HepG2 (cell line): ENCODE measurements at regions not wholly inside any gene's neighbourhood (a gene's known extent, or its start where the extent isn't known, plus 50 kb on each side); places are given as distances from the start of the nearest gene placed in this dataset.
A peak's percentile ranks its signal among the peaks of the same experiment; 100 is the strongest.

Experiments used
- ATAC-seq: fragments of 200-7000 bp; cut with Tn5 transposase; 3 replicates; pipeline ENCODE4 v1.9.1; 2020; ENCODE audit warnings: mild to moderate bottlenecking, moderate library complexity
- BruUV-seq: library from RNA; stranded (reverse); fragments of 400-500 nt; replicated peaks from 2 replicates; lab custom pipeline; 2021; lab: Mats Ljungman, UMichigan
- CTCF ChIA-PET: fragments of 300-600 bp; formaldehyde crosslinking; extraction: SDS; loops from one replicate; lab custom pipeline; 2021; ENCODE audit warnings: low total read pairs, inconsistent platforms, low intra/inter-chr PET ratio; lab: Yijun Ruan, JAX
- POLR2A ChIA-PET: fragments of 350-600 bp; sonication (Branson Sonifier 250); formaldehyde crosslinking; loops from one replicate; lab custom pipeline; 2020; ENCODE audit warnings: antibody characterized with exemption, inconsistent platforms; lab: Yijun Ruan, JAX
- DNase-seq: peaks from one replicate; pipeline ENCODE4 v3.0.0-alpha.2; 2015; ENCODE audit warnings: low spot score
- FAIRE-seq: peaks from 3 replicates; lab custom pipeline; 2011; peaks lifted over from hg19 to GRCh38; lab: Jason Lieb, UNC
- H2AFZ ChIP-seq: one replicate; pipeline ENCODE4 v1.6.1; 2011; ENCODE audit warnings: low read length, inconsistent platforms
- H3K27ac ChIP-seq: fragments of 300-600 bp; 3 replicates; pipeline ENCODE4 v1.8.0; 2011; ENCODE audit warnings: mixed run types, mild to moderate bottlenecking, mixed read lengths, low read length, inconsistent platforms; ENCODE audit not compliant: insufficient read depth; ENCODE audit errors: extremely low read length
- H3K27me3 ChIP-seq, 2 experiments: fragments of 200-600 bp in 1 of 2; 2 replicates in 1 of 2; 3 replicates in 1 of 2; pipeline versions ENCODE4 v1.6.0 to v1.8.0; 2011; ENCODE audit warnings: low read length in 2 of 2, mild to moderate bottlenecking in 2 of 2, moderate library complexity in 2 of 2, inconsistent platforms in 1 of 2; ENCODE audit not compliant: insufficient read depth in 2 of 2, control insufficient read depth in 1 of 2
- H3K36me3 ChIP-seq, 2 experiments: fragments of 200-600 bp in 1 of 2; replicated peaks in 1 of 2; 2 replicates in 1 of 2; 3 replicates in 1 of 2; pipeline versions ENCODE4 v1.5.1 to v1.8.0; 2011; ENCODE audit warnings: low read length in 2 of 2, inconsistent platforms in 1 of 2; ENCODE audit not compliant: insufficient read depth in 2 of 2, control insufficient read depth in 1 of 2
- H3K4me1 ChIP-seq: 2 replicates; pipeline ENCODE4 v1.5.1; 2012; ENCODE audit warnings: low read length, inconsistent platforms; ENCODE audit not compliant: insufficient read depth
- H3K4me2 ChIP-seq: 2 replicates; pipeline ENCODE4 v1.6.0; 2011; ENCODE audit warnings: low read depth, low read length, inconsistent platforms
- H3K4me3 ChIP-seq, 3 experiments: fragments of 200-600 bp in 1 of 3; sonication (generic), shearing (Covaris generic) in 1 of 3; replicated peaks in 1 of 3; 2 replicates each; pipeline ENCODE4 v1.5.1; 2011 to 2016; ENCODE audit warnings: low read length in 3 of 3, inconsistent platforms in 2 of 3, low read depth in 2 of 3, mild to moderate bottlenecking in 2 of 3, control low read depth in 1 of 3, mixed read lengths in 1 of 3; ENCODE audit not compliant: insufficient read depth in 1 of 3
- H3K79me2 ChIP-seq: one replicate; pipeline ENCODE4 v1.6.1; 2011; ENCODE audit warnings: low read length, inconsistent platforms; ENCODE audit not compliant: insufficient read depth
- H3K9ac ChIP-seq: 2 replicates; pipeline ENCODE4 v1.6.0; 2011; ENCODE audit warnings: mild to moderate bottlenecking, low read depth, low read length, inconsistent platforms; ENCODE audit not compliant: insufficient read depth
- H3K9me3 ChIP-seq: 2 replicates; pipeline ENCODE4 v1.5.1; 2012; ENCODE audit warnings: mild to moderate bottlenecking, low read length
- H4K20me1 ChIP-seq: 2 replicates; pipeline ENCODE4 v1.6.0; 2011; ENCODE audit warnings: inconsistent platforms, mild to moderate bottlenecking, low read length, moderate library complexity; ENCODE audit not compliant: insufficient read depth
- NR2F1 ChIP-seq, 2 experiments: fragments of 450-650 bp in 1 of 2; formaldehyde crosslinking in 1 of 2; IDR thresholded peaks; 2 replicates each; pipeline versions ENCODE4 v1.5.0 to v1.6.1; 2016 to 2020; ENCODE audit warnings: mild to moderate bottlenecking in 1 of 2, missing compliant biosample characterization in 1 of 2, missing genetic modification reagents in 1 of 2, moderate library complexity in 1 of 2
- NR2F6 ChIP-seq, 2 experiments: IDR thresholded peaks; 2 replicates each; pipeline ENCODE4 v1.6.1; 2016; ENCODE audit warnings: antibody characterized with exemption in 1 of 2, mild to moderate bottlenecking in 1 of 2
- RAD21 ChIP-seq: fragments of 450-650 bp; formaldehyde crosslinking; IDR thresholded peaks from 2 replicates; pipeline ENCODE4 v1.5.0; 2020; ENCODE audit warnings: mild to moderate bottlenecking
- SMC3 ChIP-seq: IDR thresholded peaks from 2 replicates; pipeline ENCODE4 v1.6.1; 2011; ENCODE audit warnings: low read length, improper control_type of control experiment
- STAG1 ChIP-seq: sonication (generic); formaldehyde crosslinking; IDR thresholded peaks from 2 replicates; pipeline ENCODE4 v1.4.0; 2020; ENCODE audit warnings: missing genetic modification reagents
- ZKSCAN5 ChIP-seq: sonication (generic); formaldehyde crosslinking; IDR thresholded peaks from 2 replicates; pipeline ENCODE4 v1.5.1; 2020; ENCODE audit warnings: mild to moderate bottlenecking, missing genetic modification reagents
- ZNF577 ChIP-seq: sonication (generic); formaldehyde crosslinking; IDR thresholded peaks from 2 replicates; pipeline ENCODE4 v1.4.0; 2020; ENCODE audit warnings: mild to moderate bottlenecking, low read depth, missing genetic modification reagents, borderline replicate concordance
- WGBS: methylation state at CpG from one replicate; pipeline ENCODE4 v1.1.6; 2017; ENCODE audit warnings: low lambda C conversion rate; 5-methylcytosine and 5-hydroxymethylcytosine counted together
- in situ Hi-C: cut with HindIII; loops from 2 replicates; pipeline ENCODE4 v1.10.0; 2017; ENCODE audit warnings: low pct_unique_long_range_greater_than_20kb; ENCODE audit not compliant: extremely low pct_ligation_motif_present
- intact Hi-C: fragments of 100-400 bp; cut with micrococcal nuclease; formaldehyde crosslinking; loops from one replicate; pipeline ENCODE4 v1.10.0; 2022; ENCODE audit not compliant: unreplicated experiment
- TF ChIP-seq, protein P1 (sequence below): sonication (generic); formaldehyde crosslinking; IDR thresholded peaks from 2 replicates; pipeline ENCODE4 v1.5.1; 2020; ENCODE audit warnings: missing genetic modification reagents, mild to moderate bottlenecking, borderline replicate concordance
- TF ChIP-seq, protein P2 (sequence below): IDR thresholded peaks from 2 replicates; pipeline ENCODE4 v1.6.1; 2018; ENCODE audit warnings: missing genetic modification reagents, mild to moderate bottlenecking, missing compliant biosample characterization
- TF ChIP-seq, protein P3 (sequence below): sonication (generic); formaldehyde crosslinking; IDR thresholded peaks from 2 replicates; pipeline ENCODE4 v1.8.0; 2022; ENCODE audit warnings: mild to moderate bottlenecking, missing genetic modification reagents, borderline replicate concordance
- TF ChIP-seq, protein P4 (sequence below): sonication (generic); formaldehyde crosslinking; IDR thresholded peaks from 2 replicates; pipeline ENCODE4 v1.5.0; 2020; ENCODE audit warnings: mild to moderate bottlenecking, missing genetic modification reagents, moderate library complexity

DNA sequence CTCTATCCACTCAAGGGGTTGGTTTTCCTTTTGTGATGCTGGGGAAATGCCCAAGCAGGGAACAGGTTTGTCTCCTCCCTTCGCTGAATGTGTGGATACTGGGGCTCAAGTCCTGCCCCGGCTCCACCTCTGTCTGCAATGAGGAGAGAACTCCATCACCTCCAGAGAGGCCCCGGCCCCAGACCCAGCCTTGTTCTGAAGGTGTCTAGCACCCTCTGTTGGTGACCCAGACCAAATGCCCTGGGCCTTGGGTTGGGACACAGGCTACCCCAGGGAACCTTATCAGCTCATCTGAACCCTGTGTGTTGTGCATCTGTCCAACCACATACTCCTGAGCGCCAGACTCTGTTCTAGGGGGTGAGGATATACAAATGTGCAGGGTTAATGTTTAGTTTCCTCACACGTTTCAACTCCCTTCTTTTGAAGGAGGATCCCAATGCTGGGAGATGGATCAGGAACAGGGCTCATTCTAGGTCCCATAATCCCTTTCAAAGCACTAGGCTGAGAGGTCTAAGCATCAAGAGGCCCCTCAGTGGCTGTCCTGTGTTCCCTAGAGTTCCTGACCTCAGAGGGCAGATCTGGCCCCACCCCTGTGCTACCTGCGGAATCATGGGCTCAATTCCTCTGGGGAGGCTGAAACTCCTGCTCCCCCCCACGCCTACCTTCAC, 112.5 kb upstream of the SLC7A1 start:
- BruUV-seq = no TSS peak
- FAIRE-seq = peak; percentile 15
- Histone ChIP-seq H3K9ac (no peak overlapping the region), H3K36me3 (no peaks in the 10 kb centered on the region), H3K9me3 (no peaks in the 10 kb centered on the region), H3K27me3 (peaks cover 1 to 9% of the 10 kb centered on the region in 2 experiments; a peak in 2 of 5 replicates), H4K20me1 (no peaks in the 10 kb centered on the region), H3K4me3 (no peak overlapping the region), H3K4me2 (no peak overlapping the region), H3K79me2 (no peaks in the 10 kb centered on the region), H2AFZ (no peak overlapping the region)
- intact Hi-C loops (loop anchor here (1.0 kb wide), 2 partner anchors 200 to 236 kb away; no protein-coding TSS in a partner anchor), in situ Hi-C loops (loop anchor here (5.0 to 25.0 kb wide), 2 partner anchors 201 to 896 kb away; partner anchors contain the start of gene MTUS2)
- POLR2A ChIA-PET = no interaction called here
- ATAC-seq = peak; percentile 98
- 11% methylated on average over 6 of the region's 7 CpGs for WGBS
- peak; percentile 44 for DNase-seq
- TF ChIP-seq ZNF577 (CRISPR knock-in tag) (no peak), STAG1 (CRISPR knock-in tag) (peak; percentile 88), SMC3 (peak; percentile 65), NR2F6 (IDR thresholded peaks at IDR 0.05) (peak; percentile 84), NR2F6 (CRISPR knock-in tag; IDR thresholded peaks at IDR 0.05) (peak; percentile 76), RAD21 (CRISPR knock-in tag) (peak; percentile 79), NR2F1 (CRISPR knock-in tag; IDR thresholded peaks at IDR 0.05) (peak in 1 of 2 experiments; percentile 38; a peak in 1 of 4 replicates), ZKSCAN5 (CRISPR knock-in tag) (0 out of 2 replicates have a peak, but pooled peaks have one; percentile 40)
- TF ChIP-seq, protein P1, sequence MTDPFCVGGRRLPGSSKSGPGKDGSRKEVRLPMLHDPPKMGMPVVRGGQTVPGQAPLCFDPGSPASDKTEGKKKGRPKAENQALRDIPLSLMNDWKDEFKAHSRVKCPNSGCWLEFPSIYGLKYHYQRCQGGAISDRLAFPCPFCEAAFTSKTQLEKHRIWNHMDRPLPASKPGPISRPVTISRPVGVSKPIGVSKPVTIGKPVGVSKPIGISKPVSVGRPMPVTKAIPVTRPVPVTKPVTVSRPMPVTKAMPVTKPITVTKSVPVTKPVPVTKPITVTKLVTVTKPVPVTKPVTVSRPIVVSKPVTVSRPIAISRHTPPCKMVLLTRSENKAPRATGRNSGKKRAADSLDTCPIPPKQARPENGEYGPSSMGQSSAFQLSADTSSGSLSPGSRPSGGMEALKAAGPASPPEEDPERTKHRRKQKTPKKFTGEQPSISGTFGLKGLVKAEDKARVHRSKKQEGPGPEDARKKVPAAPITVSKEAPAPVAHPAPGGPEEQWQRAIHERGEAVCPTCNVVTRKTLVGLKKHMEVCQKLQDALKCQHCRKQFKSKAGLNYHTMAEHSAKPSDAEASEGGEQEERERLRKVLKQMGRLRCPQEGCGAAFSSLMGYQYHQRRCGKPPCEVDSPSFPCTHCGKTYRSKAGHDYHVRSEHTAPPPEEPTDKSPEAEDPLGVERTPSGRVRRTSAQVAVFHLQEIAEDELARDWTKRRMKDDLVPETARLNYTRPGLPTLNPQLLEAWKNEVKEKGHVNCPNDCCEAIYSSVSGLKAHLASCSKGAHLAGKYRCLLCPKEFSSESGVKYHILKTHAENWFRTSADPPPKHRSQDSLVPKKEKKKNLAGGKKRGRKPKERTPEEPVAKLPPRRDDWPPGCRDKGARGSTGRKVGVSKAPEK (CRISPR knock-in tag) = no peak
- TF ChIP-seq, protein P2, sequence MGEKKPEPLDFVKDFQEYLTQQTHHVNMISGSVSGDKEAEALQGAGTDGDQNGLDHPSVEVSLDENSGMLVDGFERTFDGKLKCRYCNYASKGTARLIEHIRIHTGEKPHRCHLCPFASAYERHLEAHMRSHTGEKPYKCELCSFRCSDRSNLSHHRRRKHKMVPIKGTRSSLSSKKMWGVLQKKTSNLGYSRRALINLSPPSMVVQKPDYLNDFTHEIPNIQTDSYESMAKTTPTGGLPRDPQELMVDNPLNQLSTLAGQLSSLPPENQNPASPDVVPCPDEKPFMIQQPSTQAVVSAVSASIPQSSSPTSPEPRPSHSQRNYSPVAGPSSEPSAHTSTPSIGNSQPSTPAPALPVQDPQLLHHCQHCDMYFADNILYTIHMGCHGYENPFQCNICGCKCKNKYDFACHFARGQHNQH (CRISPR knock-in tag) = no peak; the same call in 1 of the 2 replicates
- TF ChIP-seq, protein P3, sequence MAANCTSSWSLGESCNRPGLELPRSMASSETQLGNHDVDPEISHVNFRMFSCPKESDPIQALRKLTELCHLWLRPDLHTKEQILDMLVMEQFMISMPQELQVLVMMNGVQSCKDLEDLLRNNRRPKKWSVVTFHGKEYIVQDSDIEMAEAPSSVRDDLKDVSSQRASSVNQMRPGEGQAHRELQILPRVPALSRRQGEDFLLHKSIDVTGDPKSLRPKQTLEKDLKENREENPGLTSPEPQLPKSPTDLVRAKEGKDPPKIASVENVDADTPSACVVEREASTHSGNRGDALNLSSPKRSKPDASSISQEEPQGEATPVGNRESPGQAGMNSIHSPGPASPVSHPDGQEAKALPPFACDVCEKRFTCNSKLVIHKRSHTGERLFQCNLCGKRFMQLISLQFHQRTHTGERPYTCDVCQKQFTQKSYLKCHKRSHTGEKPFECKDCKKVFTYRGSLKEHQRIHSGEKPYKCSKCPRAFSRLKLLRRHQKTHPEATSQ (CRISPR knock-in tag) = peak; percentile 62; the same call in 1 of the 2 replicates
- TF ChIP-seq, protein P4, sequence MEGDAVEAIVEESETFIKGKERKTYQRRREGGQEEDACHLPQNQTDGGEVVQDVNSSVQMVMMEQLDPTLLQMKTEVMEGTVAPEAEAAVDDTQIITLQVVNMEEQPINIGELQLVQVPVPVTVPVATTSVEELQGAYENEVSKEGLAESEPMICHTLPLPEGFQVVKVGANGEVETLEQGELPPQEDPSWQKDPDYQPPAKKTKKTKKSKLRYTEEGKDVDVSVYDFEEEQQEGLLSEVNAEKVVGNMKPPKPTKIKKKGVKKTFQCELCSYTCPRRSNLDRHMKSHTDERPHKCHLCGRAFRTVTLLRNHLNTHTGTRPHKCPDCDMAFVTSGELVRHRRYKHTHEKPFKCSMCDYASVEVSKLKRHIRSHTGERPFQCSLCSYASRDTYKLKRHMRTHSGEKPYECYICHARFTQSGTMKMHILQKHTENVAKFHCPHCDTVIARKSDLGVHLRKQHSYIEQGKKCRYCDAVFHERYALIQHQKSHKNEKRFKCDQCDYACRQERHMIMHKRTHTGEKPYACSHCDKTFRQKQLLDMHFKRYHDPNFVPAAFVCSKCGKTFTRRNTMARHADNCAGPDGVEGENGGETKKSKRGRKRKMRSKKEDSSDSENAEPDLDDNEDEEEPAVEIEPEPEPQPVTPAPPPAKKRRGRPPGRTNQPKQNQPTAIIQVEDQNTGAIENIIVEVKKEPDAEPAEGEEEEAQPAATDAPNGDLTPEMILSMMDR = peak; percentile 85
- TF ChIP-seq, all 625 proteins: peak for 8
- CTCF ChIA-PET = interaction anchor here (0.6 to 2.9 kb wide), 3 partner anchors 199 to 407 kb away, joined by 3 to 50 read pairs (median 26); no protein-coding TSS in a partner anchor
- no peak overlapping the region for H3K27ac ChIP-seq
- no peaks in the 10 kb centered on the region for H3K4me1 ChIP-seq
